ENCODE measurements at regions not wholly inside any gene's neighbourhood (a gene's known extent, or its start where the extent isn't known, plus 50 kb on each side); places are given as distances from the start of the nearest gene placed in this dataset.

DNA sequence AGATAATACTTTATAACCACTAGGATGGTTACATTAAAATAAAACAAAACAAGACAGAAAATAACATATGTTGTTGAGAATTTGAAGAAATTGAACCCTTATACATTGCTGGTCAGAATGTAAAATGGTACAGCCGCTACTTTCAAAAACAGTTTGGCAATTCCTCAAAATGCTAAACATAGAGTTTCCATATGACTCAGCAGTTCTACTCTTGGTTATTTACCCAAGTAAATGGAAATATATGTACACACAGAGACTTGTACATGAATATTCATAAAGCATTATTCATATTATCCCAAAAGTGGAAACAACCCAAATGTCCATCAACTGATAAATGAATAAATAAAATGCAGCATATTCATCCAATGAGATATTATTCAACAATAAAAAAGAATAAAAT is 92.5 kb upstream of the LRATD1 start:
- H3K9me3 Mint-ChIP-seq = peaks cover 23% of the 10 kb centered on the region
- no peaks in the 10 kb centered on the region for H3K36me3 Mint-ChIP-seq (ENCODE audit: insufficient read depth)
- no peaks in the 10 kb centered on the region for H3K27me3 Mint-ChIP-seq
- H3K4me3 Mint-ChIP-seq = no peak overlapping the region
- DNase-seq (ENCODE audit: low spot score in 2 of 2) = no peak
- no peak for ATAC-seq (replicated peaks; ENCODE audit: extremely low read depth, poor library complexity, severe bottlenecking)
- H3K4me1 Mint-ChIP-seq = no peaks in the 10 kb centered on the region
- no peak overlapping the region for H3K27ac Mint-ChIP-seq (ENCODE audit: low read depth)

- Mint-ChIP-seq H3K9me3 (peaks cover 18% of the 10 kb centered on the region), H3K27me3 (no peaks in the 10 kb centered on the region), H3K4me3 (no peak overlapping the region), H3K4me1 (no peaks in the 10 kb centered on the region), H3K27ac (ENCODE audit: low read depth) (no peak overlapping the region), H3K36me3 (ENCODE audit: insufficient read depth) (peaks cover 2% of the 10 kb centered on the region)
- DNase-seq (ENCODE audit: low spot score in 2 of 2) (no peak), ATAC-seq (replicated peaks; ENCODE audit: extremely low read depth, poor library complexity, severe bottlenecking) (no peak)
These were observed 89.2 kb upstream of the LRATD1 start for GRCh38 chr2:14543284-14543683.

GRCh38 chr2:14544247-14544646 is 88.3 kb upstream of the LRATD1 start:
- Mint-ChIP-seq H3K27ac (ENCODE audit: low read depth) (no peak overlapping the region), H3K4me3 (no peak overlapping the region), H3K4me1 (no peaks in the 10 kb centered on the region), H3K27me3 (no peaks in the 10 kb centered on the region), H3K36me3 (ENCODE audit: insufficient read depth) (peaks cover 2% of the 10 kb centered on the region), H3K9me3 (peaks cover 18% of the 10 kb centered on the region)
- DNase-seq (ENCODE audit: low spot score in 2 of 2) = no peak
- ATAC-seq (replicated peaks; ENCODE audit: extremely low read depth, poor library complexity, severe bottlenecking) = no peak

DNA sequence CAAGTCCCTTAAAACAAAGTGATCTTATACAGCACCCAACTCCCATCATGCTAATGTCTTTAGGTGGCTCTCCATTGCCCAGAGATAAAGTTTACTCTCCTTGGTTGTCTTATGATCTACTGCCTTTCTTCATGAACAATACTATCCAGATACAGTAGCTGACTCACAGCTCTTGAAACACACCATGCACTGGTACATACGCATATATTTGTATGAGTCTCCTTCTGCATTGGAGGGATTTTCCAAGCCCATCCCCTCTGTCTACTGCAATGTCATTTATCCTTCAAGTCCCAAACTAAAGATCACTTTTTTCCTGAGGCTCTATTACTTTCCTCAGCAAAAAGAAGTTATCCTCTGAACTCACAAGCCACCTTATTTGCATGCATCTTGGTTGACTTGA is 84.7 kb upstream of the LRATD1 start:
- ATAC-seq (replicated peaks; ENCODE audit: extremely low read depth, poor library complexity, severe bottlenecking) = no peak
- DNase-seq (ENCODE audit: low spot score in 2 of 2) = no peak
- Mint-ChIP-seq H3K27ac (ENCODE audit: low read depth) (no peak overlapping the region), H3K27me3 (no peaks in the 10 kb centered on the region), H3K9me3 (peaks cover 13% of the 10 kb centered on the region), H3K36me3 (ENCODE audit: insufficient read depth) (peaks cover 2% of the 10 kb centered on the region), H3K4me3 (no peak overlapping the region), H3K4me1 (no peaks in the 10 kb centered on the region)

DNA sequence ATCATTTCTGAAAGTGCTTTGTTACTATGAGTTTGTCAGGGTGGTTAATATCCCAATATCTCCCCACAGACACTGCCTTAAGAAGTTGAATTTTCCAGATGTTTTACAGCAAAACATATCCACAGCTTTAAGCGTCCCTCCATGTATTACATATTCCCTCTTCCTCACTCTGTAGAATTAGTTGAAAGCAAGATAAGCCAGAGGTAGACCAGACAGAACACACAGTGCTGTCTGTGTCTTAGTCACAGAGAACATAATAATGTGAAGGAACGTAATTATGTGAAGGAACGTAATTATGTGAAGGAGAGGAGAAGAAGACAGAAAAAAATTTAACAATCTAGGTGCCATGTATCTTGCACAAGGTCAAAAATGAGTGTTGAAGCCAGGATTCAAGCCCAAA is 81.9 kb upstream of the LRATD1 start:
- Mint-ChIP-seq H3K4me1 (no peaks in the 10 kb centered on the region), H3K27me3 (no peaks in the 10 kb centered on the region), H3K9me3 (peaks cover 6% of the 10 kb centered on the region), H3K27ac (ENCODE audit: low read depth) (no peak overlapping the region), H3K4me3 (no peak overlapping the region), H3K36me3 (ENCODE audit: insufficient read depth) (peaks cover 2% of the 10 kb centered on the region)
- ATAC-seq (replicated peaks; ENCODE audit: extremely low read depth, poor library complexity, severe bottlenecking) (no peak), DNase-seq (ENCODE audit: low spot score in 2 of 2) (no peak)

- Mint-ChIP-seq H3K4me3 (no peak overlapping the region), H3K27me3 (no peaks in the 10 kb centered on the region), H3K27ac (ENCODE audit: low read depth) (no peak overlapping the region), H3K9me3 (peaks cover 9% of the 10 kb centered on the region), H3K36me3 (ENCODE audit: insufficient read depth) (peaks cover under 1% of the 10 kb centered on the region), H3K4me1 (no peaks in the 10 kb centered on the region)
- DNase-seq (ENCODE audit: low spot score in 2 of 2) = no peak
- no peak for ATAC-seq (replicated peaks; ENCODE audit: extremely low read depth, poor library complexity, severe bottlenecking)
These were observed 81.4 kb upstream of the LRATD1 start for GRCh38 chr2:14551069-14551468.

DNA sequence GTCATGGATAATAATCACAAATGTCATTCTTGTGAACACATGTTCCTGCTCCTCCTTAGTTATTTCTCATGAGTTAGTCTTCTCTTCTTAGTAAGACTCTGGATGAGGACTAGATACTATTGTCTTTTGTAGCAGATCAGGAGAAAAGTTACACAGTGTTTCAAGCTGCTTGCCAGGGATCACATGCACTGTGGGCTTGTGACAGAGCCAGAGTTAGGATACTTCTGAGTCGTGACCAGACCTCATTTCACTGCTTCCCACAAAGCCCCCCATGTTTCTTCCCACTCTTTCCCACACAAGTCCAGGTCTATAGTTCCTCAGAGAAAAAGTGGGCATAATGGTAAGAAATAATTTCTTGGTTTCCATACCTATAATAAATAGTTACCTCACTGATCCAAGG is 80.2 kb upstream of the LRATD1 start:
- Mint-ChIP-seq H3K36me3 (ENCODE audit: insufficient read depth) (no peaks in the 10 kb centered on the region), H3K27me3 (no peaks in the 10 kb centered on the region), H3K27ac (ENCODE audit: low read depth) (no peak overlapping the region), H3K4me1 (no peaks in the 10 kb centered on the region), H3K4me3 (no peak overlapping the region), H3K9me3 (peaks cover 10% of the 10 kb centered on the region)
- DNase-seq (ENCODE audit: low spot score in 2 of 2) = no peak
- no peak for ATAC-seq (replicated peaks; ENCODE audit: extremely low read depth, poor library complexity, severe bottlenecking)

- peaks cover 10% of the 10 kb centered on the region for H3K9me3 Mint-ChIP-seq
- DNase-seq (ENCODE audit: low spot score in 2 of 2) (no peak), ATAC-seq (replicated peaks; ENCODE audit: extremely low read depth, poor library complexity, severe bottlenecking) (no peak)
- H3K27me3 Mint-ChIP-seq = no peaks in the 10 kb centered on the region
- H3K27ac Mint-ChIP-seq (ENCODE audit: low read depth) = no peak overlapping the region
- H3K4me1 Mint-ChIP-seq = no peaks in the 10 kb centered on the region
- no peak overlapping the region for H3K4me3 Mint-ChIP-seq
- H3K36me3 Mint-ChIP-seq (ENCODE audit: insufficient read depth) = no peaks in the 10 kb centered on the region
These were observed 79.7 kb upstream of the LRATD1 start for GRCh38 chr2:14552818-14553217.

GRCh38 chr2:14554849-14555545 is 77.5 kb upstream of the LRATD1 start:
- DNase-seq (ENCODE audit: low spot score in 2 of 2) (no peak), ATAC-seq (replicated peaks; ENCODE audit: extremely low read depth, poor library complexity, severe bottlenecking) (no peak)
- H3K27ac Mint-ChIP-seq (ENCODE audit: low read depth) = no peak overlapping the region
- no peaks in the 10 kb centered on the region for H3K36me3 Mint-ChIP-seq (ENCODE audit: insufficient read depth)
- no peak overlapping the region for H3K4me3 Mint-ChIP-seq
- peaks cover 10% of the 10 kb centered on the region for H3K9me3 Mint-ChIP-seq
- H3K4me1 Mint-ChIP-seq = no peaks in the 10 kb centered on the region
- no peaks in the 10 kb centered on the region for H3K27me3 Mint-ChIP-seq

- Mint-ChIP-seq H3K36me3 (ENCODE audit: insufficient read depth) (no peaks in the 10 kb centered on the region), H3K9me3 (peaks cover 10% of the 10 kb centered on the region), H3K27ac (ENCODE audit: low read depth) (no peak overlapping the region), H3K27me3 (no peaks in the 10 kb centered on the region), H3K4me3 (no peak overlapping the region), H3K4me1 (no peaks in the 10 kb centered on the region)
- ATAC-seq (replicated peaks; ENCODE audit: extremely low read depth, poor library complexity, severe bottlenecking) (no peak), DNase-seq (ENCODE audit: low spot score in 2 of 2) (no peak)
These were observed 75.4 kb upstream of the LRATD1 start for GRCh38 chr2:14557111-14557510.

GRCh38 chr2:14557916-14558315 is 74.6 kb upstream of the LRATD1 start:
- peaks cover 10% of the 10 kb centered on the region for H3K9me3 Mint-ChIP-seq

GRCh38 chr2:14558335-14558919 is 74.1 kb upstream of the LRATD1 start:
- Mint-ChIP-seq H3K4me1 (no peaks in the 10 kb centered on the region), H3K27me3 (no peaks in the 10 kb centered on the region), H3K4me3 (no peak overlapping the region), H3K27ac (ENCODE audit: low read depth) (no peak overlapping the region), H3K9me3 (peaks cover 10% of the 10 kb centered on the region), H3K36me3 (ENCODE audit: insufficient read depth) (no peaks in the 10 kb centered on the region)
- DNase-seq (ENCODE audit: low spot score in 2 of 2) = no peak
- no peak for ATAC-seq (replicated peaks; ENCODE audit: extremely low read depth, poor library complexity, severe bottlenecking)

More at GRCh38 chr2:14557916-14558315, 74.6 kb upstream of the LRATD1 start:
- Mint-ChIP-seq H3K4me1 (no peaks in the 10 kb centered on the region), H3K27ac (ENCODE audit: low read depth) (no peak overlapping the region), H3K36me3 (ENCODE audit: insufficient read depth) (no peaks in the 10 kb centered on the region), H3K27me3 (no peaks in the 10 kb centered on the region), H3K4me3 (no peak overlapping the region)
- ATAC-seq (replicated peaks; ENCODE audit: extremely low read depth, poor library complexity, severe bottlenecking) (no peak), DNase-seq (ENCODE audit: low spot score in 2 of 2) (no peak)

DNA sequence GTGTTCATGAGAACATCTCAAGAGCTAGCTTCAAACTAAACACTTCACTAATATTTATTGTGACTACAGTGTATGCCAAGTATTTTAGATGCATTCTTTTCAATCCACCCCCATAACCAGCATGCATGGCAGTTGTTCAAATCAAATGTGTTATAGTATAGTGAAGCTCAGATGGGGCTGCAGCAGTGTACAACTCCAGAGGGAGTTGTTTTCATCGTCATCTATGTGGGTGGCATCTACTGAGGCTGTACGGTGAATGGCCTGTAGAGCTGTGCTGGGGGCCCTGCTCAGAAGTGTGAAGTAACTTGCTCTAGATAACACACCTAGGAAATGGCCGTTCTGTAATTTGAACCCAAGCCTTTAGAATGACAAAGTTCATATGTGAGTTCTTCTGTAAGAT is 71.8 kb upstream of the LRATD1 start:
- ATAC-seq (replicated peaks; ENCODE audit: extremely low read depth, poor library complexity, severe bottlenecking) (no peak), DNase-seq (ENCODE audit: low spot score in 2 of 2) (no peak)
- H3K4me3 Mint-ChIP-seq = no peak overlapping the region
- H3K27ac Mint-ChIP-seq (ENCODE audit: low read depth) = no peak overlapping the region
- H3K36me3 Mint-ChIP-seq (ENCODE audit: insufficient read depth) = no peaks in the 10 kb centered on the region
- H3K27me3 Mint-ChIP-seq = no peaks in the 10 kb centered on the region
- H3K4me1 Mint-ChIP-seq = no peaks in the 10 kb centered on the region
- H3K9me3 Mint-ChIP-seq = peaks cover 10% of the 10 kb centered on the region

Measured in central memory CD8-positive, alpha-beta T cell (primary cell).